Stomach (tissue), 8 donors: ENCODE measurements at regions not wholly inside any gene's neighbourhood (a gene's known extent, or its start where the extent isn't known, plus 50 kb on each side); places are given as distances from the start of the nearest gene placed in this dataset.

Experiments
- DNase-seq, 2 donors: peaks; one replicate each; pipeline versions ENCODE4 v3.0.0 to v3.0.0-alpha.2; 2013 to 2019
- H3K27ac ChIP-seq, 5 donors: fragments of 200-600 bp in 4 of 5; sonication (generic) in 4 of 5; one replicate each; pipeline ENCODE4 v1.5.1; 2013 to 2019; ENCODE audit warnings: mild to moderate bottlenecking in 1 of 5, moderate library complexity in 1 of 5
- H3K27me3 ChIP-seq, 3 donors: fragments of 200-600 bp; sonication (generic); one replicate each; pipeline ENCODE4 v1.5.1; 2017 to 2019; ENCODE audit warnings: mixed run types in 1 of 3
- H3K36me3 ChIP-seq, 4 donors: fragments of 200-600 bp; sonication (generic); 1 replicate in 3 of 4; 2 replicates in 1 of 4; pipeline ENCODE4 v1.5.1; 2016 to 2019
- H3K4me1 ChIP-seq, 4 donors: fragments of 200-600 bp; sonication (generic); one replicate each; pipeline ENCODE4 v1.5.1; 2016 to 2019
- H3K4me3 ChIP-seq, 4 donors: fragments of 200-600 bp; sonication (generic) in 3 of 4; one replicate each; pipeline ENCODE4 v1.5.1; 2016 to 2019; ENCODE audit warnings: mild to moderate bottlenecking in 1 of 4
- H3K9me3 ChIP-seq, 4 donors: fragments of 200-600 bp; sonication (generic); one replicate each; pipeline ENCODE4 v1.5.1; 2016 to 2019
- EP300 ChIP-seq: sonication (generic); formaldehyde crosslinking; IDR thresholded peaks from one replicate; pipeline ENCODE4 v1.6.1; 2017; ENCODE audit warnings: antibody characterized with exemption
- POLR2A ChIP-seq, 4 donors: fragments of 450-650 bp; IDR thresholded peaks; one replicate each; pipeline ENCODE4 v1.6.1; 2016; ENCODE audit warnings: antibody characterized with exemption in 4 of 4, control low read depth in 2 of 4, mild to moderate bottlenecking in 1 of 4, moderate library complexity in 1 of 4
- POLR2AphosphoS5 ChIP-seq, 3 donors: sonication (generic); formaldehyde crosslinking; IDR thresholded peaks; one replicate each; pipeline ENCODE4 v1.6.1; 2016; ENCODE audit warnings: antibody characterized with exemption in 3 of 3
- WGBS, 5 donors: extraction: QIAGEN DNeasy Blood & Tissue Kit in 3 of 5; methylation state at CpG; one replicate each; pipeline versions ENCODE4 v1.1.5 to v1.1.7; 2013 to 2018; 5-methylcytosine and 5-hydroxymethylcytosine counted together
- intact Hi-C: fragments of 100-400 bp; cut with DNase I; formaldehyde crosslinking; loops from one replicate; pipeline ENCODE4 v1.15.1; 2023; ENCODE audit warnings: low total_unique reads
- small RNA-seq, 4 donors: library from RNA; depleted of rRNA; stranded (forward); fragments of <200 nt; gene quantifications; one replicate each; pipeline ENCODE3, GENCODE V24; 2016
- TF ChIP-seq, protein P1 (sequence below), 7 experiments: fragments of 450-650 bp in 4 of 7; fragments of 200-600 bp in 3 of 7; sonication (generic) in 3 of 7; IDR thresholded peaks; one replicate each; pipeline ENCODE4 v1.5.1; 2016 to 2019; ENCODE audit warnings: antibody characterized with exemption in 7 of 7, control low read depth in 2 of 7, mild to moderate bottlenecking in 1 of 7
- donor health status: healthy with polysubstance abuse.
- donor health status: Bipolar disorder and iron deficiency.
- donor health status: healthy.

DNA sequence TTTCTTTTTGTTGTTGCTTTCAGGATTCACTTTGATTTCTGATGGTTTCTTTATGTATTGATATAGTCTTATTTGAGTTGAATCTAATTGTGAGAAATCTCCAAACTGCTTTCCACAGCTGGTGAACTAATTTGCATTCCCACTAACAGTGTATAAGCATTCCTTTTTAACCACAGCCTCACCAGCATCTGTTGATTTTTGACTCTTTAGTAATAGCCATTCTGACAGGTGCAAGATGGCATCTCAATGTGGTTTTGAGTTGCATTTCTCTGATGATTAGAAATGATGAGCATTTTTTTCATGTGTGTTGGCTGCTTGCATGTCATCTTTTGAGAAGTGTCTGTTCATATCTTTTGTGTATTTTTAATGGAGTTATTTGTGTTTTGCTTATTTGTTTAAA is 1023.1 kb downstream of the SH3BGRL start:
- no peaks in the 10 kb centered on the region for H3K36me3 ChIP-seq
- no peak overlapping the region for H3K27ac ChIP-seq
- intact Hi-C loops, result no loop called here
- no peak overlapping the region for H3K4me3 ChIP-seq
- DNase-seq, result no peak
- TF ChIP-seq POLR2AphosphoS5 (IDR thresholded peaks at IDR 0.05) (no peak), EP300 (no peak), POLR2A (IDR thresholded peaks at IDR 0.05) (no peak)
- TF ChIP-seq, protein P1, sequence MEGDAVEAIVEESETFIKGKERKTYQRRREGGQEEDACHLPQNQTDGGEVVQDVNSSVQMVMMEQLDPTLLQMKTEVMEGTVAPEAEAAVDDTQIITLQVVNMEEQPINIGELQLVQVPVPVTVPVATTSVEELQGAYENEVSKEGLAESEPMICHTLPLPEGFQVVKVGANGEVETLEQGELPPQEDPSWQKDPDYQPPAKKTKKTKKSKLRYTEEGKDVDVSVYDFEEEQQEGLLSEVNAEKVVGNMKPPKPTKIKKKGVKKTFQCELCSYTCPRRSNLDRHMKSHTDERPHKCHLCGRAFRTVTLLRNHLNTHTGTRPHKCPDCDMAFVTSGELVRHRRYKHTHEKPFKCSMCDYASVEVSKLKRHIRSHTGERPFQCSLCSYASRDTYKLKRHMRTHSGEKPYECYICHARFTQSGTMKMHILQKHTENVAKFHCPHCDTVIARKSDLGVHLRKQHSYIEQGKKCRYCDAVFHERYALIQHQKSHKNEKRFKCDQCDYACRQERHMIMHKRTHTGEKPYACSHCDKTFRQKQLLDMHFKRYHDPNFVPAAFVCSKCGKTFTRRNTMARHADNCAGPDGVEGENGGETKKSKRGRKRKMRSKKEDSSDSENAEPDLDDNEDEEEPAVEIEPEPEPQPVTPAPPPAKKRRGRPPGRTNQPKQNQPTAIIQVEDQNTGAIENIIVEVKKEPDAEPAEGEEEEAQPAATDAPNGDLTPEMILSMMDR (IDR thresholded peaks at IDR 0.05), result no peak
- H3K9me3 ChIP-seq, result peaks cover 0 to 14% (median 7%) of the 10 kb centered on the region in 4 donors
- H3K4me1 ChIP-seq, result no peaks in the 10 kb centered on the region
- H3K27me3 ChIP-seq, result no peaks in the 10 kb centered on the region

DNA sequence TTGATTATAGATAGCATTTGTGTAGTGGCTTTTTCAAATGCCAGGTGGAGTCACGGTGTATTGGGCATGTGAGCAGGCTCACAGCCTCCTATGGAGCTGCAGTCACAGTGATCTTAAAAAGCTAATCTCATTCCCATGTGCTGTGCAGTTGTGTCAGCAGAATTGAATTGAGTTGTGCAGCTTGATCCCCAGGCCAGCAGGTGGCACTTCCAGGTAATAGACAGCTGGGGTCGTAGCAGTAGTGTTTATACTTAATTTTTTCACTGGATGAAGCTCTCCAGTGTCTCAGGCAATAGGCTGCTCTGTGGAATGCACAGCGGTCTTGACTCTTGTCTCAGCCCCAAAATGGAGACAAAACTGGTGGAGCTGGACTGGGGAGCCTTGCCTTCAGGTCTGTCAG is 1028.1 kb downstream of the SH3BGRL start:
- no peaks in the 10 kb centered on the region for H3K27me3 ChIP-seq
- no peaks in the 10 kb centered on the region for H3K36me3 ChIP-seq
- no peak for DNase-seq
- TF ChIP-seq, protein P1 (IDR thresholded peaks at IDR 0.05), result no peak
- no peak for TF ChIP-seq EP300
- no peak for TF ChIP-seq POLR2A (IDR thresholded peaks at IDR 0.05)
- TF ChIP-seq POLR2AphosphoS5 (IDR thresholded peaks at IDR 0.05), result no peak
- no peaks in the 10 kb centered on the region for H3K4me1 ChIP-seq
- H3K9me3 ChIP-seq, result peaks cover 0 to 12% (median 6%) of the 10 kb centered on the region in 4 donors
- H3K4me3 ChIP-seq, result no peak overlapping the region
- 41 to 65% (median 57%) methylated on average over 2 to 3 of the region's 3 CpGs for WGBS, 5 donors
- no peak overlapping the region for H3K27ac ChIP-seq
- intact Hi-C loops, result no loop called here

DNA sequence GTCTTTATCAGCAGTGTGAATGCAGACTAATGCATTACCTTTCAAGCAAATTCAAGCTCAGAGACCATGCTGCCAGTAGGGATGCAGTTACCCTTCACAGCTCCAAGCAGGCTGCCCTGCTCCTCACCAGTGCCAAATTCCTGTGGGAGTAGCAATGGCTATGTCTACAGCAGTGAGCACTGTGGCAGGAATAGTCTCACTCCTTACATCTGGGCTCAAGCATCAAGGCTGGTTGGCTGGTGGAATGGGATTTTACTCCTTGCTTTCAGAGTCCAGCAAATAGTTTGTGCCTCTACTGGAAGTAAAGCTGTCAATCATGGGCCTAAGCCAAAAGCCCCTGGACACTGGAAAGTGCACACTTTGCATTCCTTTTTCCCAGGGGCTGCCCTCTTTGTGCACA is 1030.8 kb downstream of the SH3BGRL start:
- no peaks in the 10 kb centered on the region for H3K4me1 ChIP-seq
- no peaks in the 10 kb centered on the region for H3K27me3 ChIP-seq
- no peak overlapping the region for H3K4me3 ChIP-seq
- no peak for DNase-seq
- intact Hi-C loops, result no loop called here
- TF ChIP-seq POLR2A (IDR thresholded peaks at IDR 0.05) (no peak), EP300 (no peak), POLR2AphosphoS5 (IDR thresholded peaks at IDR 0.05) (no peak)
- TF ChIP-seq, protein P1 (IDR thresholded peaks at IDR 0.05), result no peak
- H3K9me3 ChIP-seq, result peaks cover 0 to 23% (median 16%) of the 10 kb centered on the region in 4 donors
- no peak overlapping the region for H3K27ac ChIP-seq
- no peaks in the 10 kb centered on the region for H3K36me3 ChIP-seq

DNA sequence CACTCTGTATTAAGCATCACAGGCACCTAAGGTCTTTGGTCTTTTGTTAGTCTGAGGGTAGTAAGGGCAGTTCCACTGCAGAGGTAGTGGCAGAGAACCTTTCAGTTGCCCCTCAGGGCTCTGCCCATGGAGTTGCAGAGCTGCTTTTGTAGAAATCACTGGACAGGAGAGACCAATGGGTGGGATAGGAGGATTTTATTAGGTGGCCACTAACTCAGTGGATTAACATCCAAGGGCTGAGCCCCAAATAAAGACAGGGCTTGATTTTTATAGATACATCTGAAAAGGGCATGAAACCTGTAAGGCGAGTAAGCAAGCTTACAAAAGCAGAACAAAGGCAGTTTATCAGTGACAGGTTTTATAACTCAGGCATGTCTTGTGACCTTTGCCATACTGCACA is 1035.4 kb downstream of the SH3BGRL start:
- TF ChIP-seq POLR2AphosphoS5 (IDR thresholded peaks at IDR 0.05) (no peak), POLR2A (IDR thresholded peaks at IDR 0.05) (no peak), EP300 (no peak)
- TF ChIP-seq, protein P1 (IDR thresholded peaks at IDR 0.05), result no peak
- intact Hi-C loops, result no loop called here
- Histone ChIP-seq H3K27ac (no peak overlapping the region), H3K36me3 (no peaks in the 10 kb centered on the region), H3K27me3 (no peaks in the 10 kb centered on the region), H3K9me3 (peaks cover 0 to 41% (median 27%) of the 10 kb centered on the region in 4 donors), H3K4me3 (no peak overlapping the region), H3K4me1 (no peaks in the 10 kb centered on the region)
- no peak for DNase-seq
- WGBS, 5 donors, result 74 to 94% (median 89%) methylated on average over 1 of the region's 1 CpG

Small RNA genes in the stretch of these regions (small RNA-seq; reads per million reads assigned to genes)
- gene RNU6-974P, result 0 reads per million in 4 donors
